SK-N-SH (cell line): ENCODE measurements at regions not wholly inside any gene's neighbourhood (a gene's known extent, or its start where the extent isn't known, plus 50 kb on each side); places are given as distances from the start of the nearest gene placed in this dataset.
"Not testable (repeated sequence)": the region's sequence is repeated elsewhere in the genome, so short reads cannot be mapped to it uniquely, and the experiment has no call there.

Experiments used
- CTCF ChIA-PET: fragments of 300-600, 350-600 bp; formaldehyde crosslinking; extraction: SDS; loops from one replicate; lab custom pipeline; 2021; lab: Yijun Ruan, JAX
- POLR2A ChIA-PET: fragments of 350-600 bp; sonication (Branson Sonifier 250); formaldehyde crosslinking; extraction: SDS; loops from one replicate; lab custom pipeline; 2020; ENCODE audit warnings: antibody characterized with exemption, inconsistent platforms; lab: Yijun Ruan, JAX
- DNase-seq: peaks from one replicate; pipeline ENCODE4 v3.0.0; 2012
- H2AFZ ChIP-seq: fragments of 200-600 bp; sonication (generic); 2 replicates; pipeline ENCODE4 v1.8.1; 2016; ENCODE audit warnings: antibody characterized with exemption, mild to moderate bottlenecking, low read depth
- H3F3A ChIP-seq: fragments of 200-600 bp; sonication (generic); replicated peaks from 2 replicates; pipeline ENCODE3; 2016; ENCODE audit warnings: antibody characterized with exemption, mild to moderate bottlenecking; ENCODE audit not compliant: insufficient read depth
- H3K27ac ChIP-seq, 2 experiments: fragments of 200-500 bp in 1 of 2; fragments of 200-600 bp in 1 of 2; sonication (Bioruptor generic) in 1 of 2; sonication (generic), shearing (Covaris generic) in 1 of 2; 2 replicates each; pipeline versions ENCODE4 v1.5.1 to v1.6.1; 2014 to 2016; ENCODE audit warnings: low read depth in 2 of 2, inconsistent platforms in 1 of 2, low read length in 1 of 2, mild to moderate bottlenecking in 1 of 2, mixed read lengths in 1 of 2
- H3K27me3 ChIP-seq: fragments of 200-600 bp; sonication (generic), shearing (Covaris generic); 2 replicates; pipeline ENCODE4 v1.6.1; 2016; ENCODE audit warnings: mixed run types; ENCODE audit not compliant: insufficient read depth
- H3K36me3 ChIP-seq, 2 experiments: fragments of 200-500 bp in 1 of 2; fragments of 200-600 bp in 1 of 2; sonication (Bioruptor generic) in 1 of 2; sonication (generic) in 1 of 2; replicated peaks in 1 of 2; 2 replicates each; pipeline versions ENCODE3 to v1.5.1; 2014 to 2016; ENCODE audit warnings: low read length in 1 of 2, mild to moderate bottlenecking in 1 of 2; ENCODE audit not compliant: insufficient read depth in 2 of 2, control insufficient read depth in 1 of 2
- H3K4me1 ChIP-seq, 2 experiments: fragments of 200-500 bp in 1 of 2; fragments of 200-600 bp in 1 of 2; sonication (Bioruptor generic) in 1 of 2; sonication (generic), shearing (Covaris generic) in 1 of 2; 2 replicates each; pipeline versions ENCODE4 v1.5.1 to v1.6.1; 2014 to 2016; ENCODE audit warnings: low read depth in 1 of 2, low read length in 1 of 2, mixed run types in 1 of 2; ENCODE audit not compliant: insufficient read depth in 2 of 2, control insufficient read depth in 1 of 2
- H3K4me2 ChIP-seq: fragments of 200-600 bp; sonication (generic), shearing (Covaris generic); 2 replicates; pipeline ENCODE4 v1.6.1; 2017; ENCODE audit warnings: mixed run types
- H3K4me3 ChIP-seq, 2 experiments: fragments of 200-500 bp in 1 of 2; fragments of 200-600 bp in 1 of 2; sonication (Bioruptor generic) in 1 of 2; sonication (generic), shearing (Covaris generic) in 1 of 2; 2 replicates each; pipeline versions ENCODE4 v1.5.1 to v1.8.1; 2014 to 2016; ENCODE audit warnings: low read depth in 2 of 2, inconsistent platforms in 1 of 2, low read length in 1 of 2, mild to moderate bottlenecking in 1 of 2, mixed read lengths in 1 of 2, moderate library complexity in 1 of 2
- H3K79me2 ChIP-seq: fragments of 200-600 bp; sonication (generic); 2 replicates; pipeline ENCODE4 v1.8.1; 2017; ENCODE audit warnings: mild to moderate bottlenecking; ENCODE audit not compliant: insufficient read depth
- H3K9ac ChIP-seq: fragments of 200-600 bp; sonication (generic); 2 replicates; pipeline ENCODE4 v1.6.1; 2017; ENCODE audit warnings: mixed run types
- H3K9me2 ChIP-seq: fragments of 200-600 bp; sonication (generic); 2 replicates; pipeline ENCODE4 v1.6.1; 2017; ENCODE audit warnings: mixed run types
- H3K9me3 ChIP-seq: fragments of 200-600 bp; sonication (generic); 2 replicates; pipeline ENCODE4 v1.6.1; 2017; ENCODE audit warnings: mixed run types, mild to moderate bottlenecking, moderate library complexity
- H4K20me1 ChIP-seq: fragments of 200-600 bp; sonication (generic); 2 replicates; pipeline ENCODE4 v1.6.1; 2017; ENCODE audit warnings: mild to moderate bottlenecking, mixed run types; ENCODE audit not compliant: insufficient read depth
- EZH2phosphoT487 ChIP-seq: fragments of 200-600 bp; sonication (generic); IDR thresholded peaks from 2 replicates; pipeline ENCODE4 v1.6.1; 2017; ENCODE audit warnings: low read depth, mixed run types, mild to moderate bottlenecking, antibody characterized with exemption, moderate library complexity, borderline replicate concordance
- FOSL2 ChIP-seq: IDR thresholded peaks from 2 replicates; pipeline ENCODE4 v1.4.0; 2012; ENCODE audit warnings: low read depth, mild to moderate bottlenecking, moderate library complexity, borderline replicate concordance
- GABPA ChIP-seq: IDR thresholded peaks from 2 replicates; pipeline ENCODE4 v1.4.0; 2012; ENCODE audit warnings: low read depth, mild to moderate bottlenecking
- MEF2A ChIP-seq: IDR thresholded peaks from 2 replicates; pipeline ENCODE4 v1.4.0; 2012; ENCODE audit warnings: low read depth, borderline replicate concordance
- POLR2AphosphoS5 ChIP-seq: IDR thresholded peaks from 2 replicates; pipeline ENCODE4 v1.6.1; 2012; ENCODE audit warnings: low read depth, low read length
- RAD21 ChIP-seq: IDR thresholded peaks from 2 replicates; pipeline ENCODE4 v1.6.1; 2012; ENCODE audit warnings: mild to moderate bottlenecking, low read length
- RCOR1 ChIP-seq: fragments of 150-350 bp; IDR thresholded peaks from 2 replicates; pipeline ENCODE4 v1.6.1; 2017; ENCODE audit warnings: antibody characterized with exemption, low read length
- SMC3 ChIP-seq: IDR thresholded peaks from 2 replicates; pipeline ENCODE4 v1.6.1; 2012; ENCODE audit warnings: low read depth, low read length, improper control_type of control experiment
- TAF1 ChIP-seq: IDR thresholded peaks from 2 replicates; pipeline ENCODE4 v1.6.1; 2012; ENCODE audit warnings: low read depth, mild to moderate bottlenecking, low read length, moderate library complexity, borderline replicate concordance
- WGBS: methylation state at CpG from one replicate; pipeline ENCODE4 v1.1.6; 2017; ENCODE audit warnings: low lambda C conversion rate; 5-methylcytosine and 5-hydroxymethylcytosine counted together
- TF ChIP-seq, protein P1 (sequence below): fragments of 200-600 bp; sonication (generic); IDR thresholded peaks from 2 replicates; pipeline ENCODE4 v1.6.1; 2017; ENCODE audit warnings: antibody characterized with exemption, mild to moderate bottlenecking, moderate library complexity
- TF ChIP-seq, protein P2 (sequence below): fragments of 150-350 bp; IDR thresholded peaks from 2 replicates; pipeline ENCODE4 v1.6.1; 2017; ENCODE audit warnings: antibody characterized with exemption, low read length, low read depth, borderline replicate concordance

DNA sequence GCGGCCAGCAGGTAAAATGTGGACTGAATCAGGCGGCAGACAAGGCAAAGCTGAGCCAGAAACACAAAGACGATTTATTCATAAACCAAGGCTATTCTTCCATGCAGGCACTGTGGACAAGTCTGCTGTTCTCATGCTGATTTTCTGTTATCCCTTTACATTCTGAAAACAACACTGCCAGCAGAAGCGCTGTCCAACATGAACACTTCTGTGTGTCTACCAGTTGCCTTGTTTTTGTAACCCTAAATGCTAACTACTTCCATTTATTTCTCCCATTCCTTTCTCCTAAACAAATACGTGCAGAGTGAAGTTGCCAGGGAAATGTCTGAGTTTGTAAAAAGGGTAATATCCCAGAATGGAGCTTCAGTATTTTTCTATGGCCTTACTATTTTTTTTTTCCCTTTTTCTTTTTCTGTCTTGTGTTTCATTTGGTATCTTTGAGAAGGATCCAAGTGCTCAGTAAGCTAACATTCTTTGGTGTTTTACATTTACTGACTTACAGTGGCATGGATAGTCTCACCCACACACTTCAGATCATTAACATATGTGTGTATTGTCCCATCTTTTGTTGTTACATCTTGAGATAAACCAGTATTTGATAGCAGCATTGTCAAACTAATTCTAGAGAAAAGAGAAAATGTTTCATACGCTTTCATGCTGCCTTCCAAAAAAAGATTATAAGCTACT is 1308.9 kb upstream of the MAP3K7 start (continued):
- TF ChIP-seq, protein P1, sequence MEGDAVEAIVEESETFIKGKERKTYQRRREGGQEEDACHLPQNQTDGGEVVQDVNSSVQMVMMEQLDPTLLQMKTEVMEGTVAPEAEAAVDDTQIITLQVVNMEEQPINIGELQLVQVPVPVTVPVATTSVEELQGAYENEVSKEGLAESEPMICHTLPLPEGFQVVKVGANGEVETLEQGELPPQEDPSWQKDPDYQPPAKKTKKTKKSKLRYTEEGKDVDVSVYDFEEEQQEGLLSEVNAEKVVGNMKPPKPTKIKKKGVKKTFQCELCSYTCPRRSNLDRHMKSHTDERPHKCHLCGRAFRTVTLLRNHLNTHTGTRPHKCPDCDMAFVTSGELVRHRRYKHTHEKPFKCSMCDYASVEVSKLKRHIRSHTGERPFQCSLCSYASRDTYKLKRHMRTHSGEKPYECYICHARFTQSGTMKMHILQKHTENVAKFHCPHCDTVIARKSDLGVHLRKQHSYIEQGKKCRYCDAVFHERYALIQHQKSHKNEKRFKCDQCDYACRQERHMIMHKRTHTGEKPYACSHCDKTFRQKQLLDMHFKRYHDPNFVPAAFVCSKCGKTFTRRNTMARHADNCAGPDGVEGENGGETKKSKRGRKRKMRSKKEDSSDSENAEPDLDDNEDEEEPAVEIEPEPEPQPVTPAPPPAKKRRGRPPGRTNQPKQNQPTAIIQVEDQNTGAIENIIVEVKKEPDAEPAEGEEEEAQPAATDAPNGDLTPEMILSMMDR: no peak
- TF ChIP-seq EZH2phosphoT487 (no peak), GABPA (no peak), SMC3 (no peak), TAF1 (no peak), MEF2A (no peak)

DNA sequence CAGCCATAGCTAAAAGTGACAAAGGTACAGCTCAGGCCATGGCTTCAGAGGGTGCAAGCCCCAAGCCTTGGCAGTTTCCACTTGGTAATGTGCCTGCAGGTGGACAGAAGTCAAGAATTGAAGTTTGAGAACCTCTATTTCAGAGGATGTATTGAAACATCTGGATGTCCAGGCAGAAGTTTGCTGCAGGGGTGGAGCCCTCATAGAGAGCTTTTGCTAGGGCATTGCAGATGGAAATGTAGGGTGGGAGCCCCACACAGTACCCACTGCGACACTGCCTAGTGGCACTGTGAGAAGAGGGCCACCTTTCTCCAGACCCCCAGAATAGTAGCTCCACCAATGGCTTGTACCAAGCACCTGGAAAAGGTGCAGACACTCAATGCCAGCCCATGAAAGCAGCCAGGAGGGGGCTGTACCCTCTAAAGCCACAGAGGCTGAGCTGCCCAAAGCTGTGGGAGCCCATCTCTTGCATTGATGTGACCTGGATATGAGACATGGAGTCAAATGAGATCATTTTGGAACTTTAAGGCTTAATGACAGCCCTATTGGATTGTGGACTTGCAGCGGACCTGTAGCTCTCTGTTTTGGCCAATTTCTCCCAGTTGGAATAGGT is 1299.4 kb upstream of the MAP3K7 start:
- H3K4me3 ChIP-seq: no peak overlapping the region
- TF ChIP-seq RCOR1 (no peak), RAD21 (no peak), FOSL2 (no peak), POLR2AphosphoS5 (no peak), SMC3 (no peak)
- TF ChIP-seq, protein P2, sequence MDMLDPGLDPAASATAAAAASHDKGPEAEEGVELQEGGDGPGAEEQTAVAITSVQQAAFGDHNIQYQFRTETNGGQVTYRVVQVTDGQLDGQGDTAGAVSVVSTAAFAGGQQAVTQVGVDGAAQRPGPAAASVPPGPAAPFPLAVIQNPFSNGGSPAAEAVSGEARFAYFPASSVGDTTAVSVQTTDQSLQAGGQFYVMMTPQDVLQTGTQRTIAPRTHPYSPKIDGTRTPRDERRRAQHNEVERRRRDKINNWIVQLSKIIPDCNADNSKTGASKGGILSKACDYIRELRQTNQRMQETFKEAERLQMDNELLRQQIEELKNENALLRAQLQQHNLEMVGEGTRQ: no peak
- H4K20me1 ChIP-seq: no peaks in the 10 kb centered on the region
- no peak overlapping the region for H3K9ac ChIP-seq
- H3K4me1 ChIP-seq: no peaks in the 10 kb centered on the region
- H3F3A ChIP-seq: no peaks in the 10 kb centered on the region
- no peaks in the 10 kb centered on the region for H3K9me2 ChIP-seq
- H3K36me3 ChIP-seq: no peaks in the 10 kb centered on the region
- ChIA-PET POLR2A (no interaction called here), CTCF (no interaction called here)
- H3K27ac ChIP-seq: no peak overlapping the region
- 5% methylated on average over 2 of the region's 2 CpGs for WGBS
- DNase-seq: no peak
- H2AFZ ChIP-seq: no peak overlapping the region
- no peaks in the 10 kb centered on the region for H3K27me3 ChIP-seq
- no peak overlapping the region for H3K4me2 ChIP-seq
- no peaks in the 10 kb centered on the region for H3K79me2 ChIP-seq
- H3K9me3 ChIP-seq: peaks cover 2% of the 10 kb centered on the region; the same call in 1 of the 2 replicates

DNA sequence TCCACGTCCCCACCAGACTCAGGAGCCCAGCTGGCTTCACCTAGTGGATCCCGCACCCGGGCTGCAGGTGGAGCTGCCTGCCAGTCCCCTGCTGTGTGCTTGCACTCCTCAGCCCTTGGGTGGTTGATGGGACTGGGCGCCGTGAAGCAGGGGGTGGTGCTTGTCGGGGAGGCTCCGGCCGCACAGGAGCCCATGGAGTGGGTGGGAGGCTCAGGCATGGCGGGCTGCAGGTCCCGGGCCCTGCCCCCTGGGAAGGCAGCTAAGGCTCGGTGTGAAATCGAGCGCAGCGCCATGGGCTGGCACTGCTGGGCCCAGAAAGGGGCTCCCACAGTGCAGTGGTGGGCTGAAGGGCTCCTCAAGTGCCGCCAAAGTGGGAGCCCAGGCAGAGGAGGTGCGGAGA is 1294.9 kb upstream of the MAP3K7 start:
- 17% methylated on average over 1 of the region's 16 CpGs for WGBS
- H4K20me1 ChIP-seq, H3K27ac ChIP-seq, POLR2A ChIA-PET, H2AFZ ChIP-seq, H3K79me2 ChIP-seq, H3K27me3 ChIP-seq, H3K9me2 ChIP-seq, H3K9me3 ChIP-seq, H3K9ac ChIP-seq, H3F3A ChIP-seq, H3K4me1 ChIP-seq, H3K36me3 ChIP-seq, H3K4me3 ChIP-seq, DNase-seq, H3K4me2 ChIP-seq, CTCF ChIA-PET: not testable (repeated sequence)
